Amniotic epithelial cell (primary cell): ENCODE measurements at regions not wholly inside any gene's neighbourhood (a gene's known extent, or its start where the extent isn't known, plus 50 kb on each side); places are given as distances from the start of the nearest gene placed in this dataset.

ENCODE experiments used
- DNase-seq: peaks from one replicate; pipeline ENCODE4 v3.0.0-alpha.2; 2010; ENCODE audit warnings: low read depth

DNA sequence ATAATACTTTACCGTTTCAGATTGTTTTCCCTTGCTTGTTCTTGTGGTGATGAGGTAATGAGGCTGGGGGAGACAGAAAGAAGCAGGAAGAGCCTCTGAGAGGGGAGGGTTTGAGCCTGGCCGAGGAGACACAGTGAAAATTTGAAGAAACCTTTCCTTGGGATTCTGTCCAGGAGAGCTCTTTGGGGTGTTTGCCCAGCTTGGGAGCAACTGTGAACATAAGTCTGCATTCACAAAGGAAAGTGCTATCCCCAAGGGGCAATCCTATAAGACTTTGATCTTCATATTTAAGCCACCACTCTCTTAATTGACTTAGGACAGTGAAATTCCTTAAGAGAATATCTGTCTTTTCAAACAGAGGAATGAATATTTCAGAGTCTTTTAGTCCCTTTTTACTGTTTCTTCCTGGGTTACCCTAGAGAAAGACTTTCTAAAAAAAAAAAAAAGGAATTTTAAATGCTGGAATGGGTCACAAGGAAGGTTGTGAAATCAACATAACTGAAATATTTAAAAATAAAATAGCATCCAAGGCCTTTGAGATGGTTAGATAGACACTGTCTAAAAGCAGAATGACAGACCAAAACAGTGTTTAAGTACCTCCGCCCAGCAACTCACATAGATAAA, 52.5 kb upstream of the STAM2 start:
- DNase-seq: peak; percentile 22

- DNase-seq: no peak
Observed at GRCh38 chr2:152231446-152231845, 55.9 kb upstream of the STAM2 start.

GRCh38 chr2:152234277-152234676, 58.7 kb upstream of the STAM2 start:
- no peak for DNase-seq

DNA sequence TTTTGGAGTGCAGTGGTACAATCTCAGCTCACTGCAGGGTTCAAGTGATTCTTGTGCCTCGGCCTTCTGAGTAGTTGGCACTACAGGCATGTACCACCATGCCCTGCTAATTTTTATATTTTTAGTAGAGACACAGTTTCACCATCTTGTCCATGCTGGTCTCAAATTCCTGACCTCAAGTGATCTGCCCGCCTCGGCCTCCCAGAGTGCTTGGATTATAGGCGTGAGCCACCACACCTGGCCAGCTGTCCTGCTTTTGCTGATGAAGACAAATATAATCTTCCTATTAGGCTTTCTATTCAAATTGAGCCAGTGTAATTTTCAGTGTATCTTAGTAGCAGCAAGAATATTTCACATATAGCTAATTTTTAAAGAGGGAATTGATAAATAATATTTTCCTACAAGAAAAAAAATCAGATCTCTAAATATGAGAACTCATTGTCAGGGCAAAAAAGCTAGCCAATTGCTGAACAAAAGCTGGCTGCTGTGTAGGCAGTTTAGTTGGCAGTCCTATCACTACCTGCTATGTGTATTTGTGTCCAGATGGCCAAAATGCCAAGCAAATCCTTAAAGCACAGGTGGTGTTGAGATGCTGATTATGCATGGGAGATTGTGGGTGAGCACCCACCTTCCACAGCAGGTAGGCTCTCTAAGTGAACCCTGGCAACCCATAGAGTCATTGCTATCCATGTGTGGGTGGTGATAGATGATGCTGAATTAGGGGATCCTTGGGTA, 60.8 kb upstream of the STAM2 start:
- no peak for DNase-seq

DNA sequence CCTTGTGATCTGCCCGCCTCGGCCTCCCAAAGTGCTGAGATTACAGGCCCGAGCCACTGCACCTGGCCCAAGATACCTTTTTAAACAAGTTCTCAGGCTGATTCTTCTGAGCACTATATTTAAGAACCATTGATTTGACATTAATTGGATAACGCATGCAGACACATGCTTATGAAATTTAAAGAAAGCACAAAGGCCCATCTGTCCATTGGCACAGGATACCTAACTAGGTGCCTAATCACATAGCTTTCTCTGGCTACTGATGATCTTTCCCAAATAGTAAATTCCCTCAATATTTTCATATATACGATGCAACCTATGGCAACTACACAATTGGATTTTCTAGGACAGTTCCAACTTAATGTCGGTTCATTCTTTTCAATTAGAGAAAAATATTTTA, 62.5 kb upstream of the STAM2 start:
- no peak for DNase-seq

- peak; percentile 57 for DNase-seq
Observed at GRCh38 chr2:152240559-152241231, 65.1 kb upstream of the STAM2 start.

GRCh38 chr2:152241948-152242729, 66.6 kb upstream of the STAM2 start:
- no peak for DNase-seq

GRCh38 chr2:152242787-152243472, 67.4 kb upstream of the STAM2 start:
- DNase-seq: no peak

DNA sequence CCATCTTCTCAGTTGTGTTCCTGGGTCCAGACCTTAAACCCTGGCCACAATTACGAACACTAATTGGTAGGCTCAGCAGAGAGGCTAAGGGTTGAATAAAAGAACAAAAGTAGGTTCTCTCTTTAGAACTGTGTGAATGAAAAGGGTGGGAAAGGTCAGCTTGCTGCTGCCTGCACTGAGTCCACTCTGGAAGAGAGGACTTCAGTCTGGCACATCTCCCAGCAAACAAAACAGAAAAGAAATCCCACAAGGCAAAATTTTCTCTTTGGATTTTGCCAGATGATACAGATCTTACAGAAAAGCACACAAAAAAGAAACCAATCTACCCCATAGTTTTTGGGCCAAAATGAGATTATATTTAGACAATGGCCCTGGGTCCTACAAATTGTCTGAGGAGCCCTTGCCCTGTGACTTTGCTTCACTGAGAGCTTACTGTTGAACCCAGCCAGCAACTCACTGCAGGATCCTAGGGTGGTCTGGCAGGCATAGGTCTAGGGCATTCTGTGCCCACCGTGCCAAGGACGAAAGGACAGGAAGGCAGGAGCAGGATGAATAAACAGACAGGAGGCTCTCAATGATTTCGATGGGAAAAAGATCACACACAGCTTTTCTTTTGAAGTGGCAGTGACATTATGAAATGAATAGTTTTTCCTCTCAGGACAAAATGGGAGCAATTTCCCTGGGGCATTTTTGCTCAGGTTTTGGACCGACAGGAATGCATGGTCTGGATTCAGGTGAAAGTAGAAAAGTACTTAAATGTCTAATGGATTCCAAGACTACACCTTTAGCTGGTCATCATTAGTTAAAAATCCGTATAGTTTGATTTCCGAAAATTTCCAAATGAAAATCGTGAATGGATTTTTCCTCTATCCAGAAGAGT, 68.4 kb upstream of the STAM2 start:
- no peak for DNase-seq

- no peak for DNase-seq
Observed at GRCh38 chr2:152245653-152246052, 70.1 kb upstream of the STAM2 start.

GRCh38 chr2:152246686-152247336, 71.2 kb upstream of the STAM2 start:
- no peak for DNase-seq

GRCh38 chr2:152247337-152247695, 71.8 kb upstream of the STAM2 start:
- no peak for DNase-seq

DNA sequence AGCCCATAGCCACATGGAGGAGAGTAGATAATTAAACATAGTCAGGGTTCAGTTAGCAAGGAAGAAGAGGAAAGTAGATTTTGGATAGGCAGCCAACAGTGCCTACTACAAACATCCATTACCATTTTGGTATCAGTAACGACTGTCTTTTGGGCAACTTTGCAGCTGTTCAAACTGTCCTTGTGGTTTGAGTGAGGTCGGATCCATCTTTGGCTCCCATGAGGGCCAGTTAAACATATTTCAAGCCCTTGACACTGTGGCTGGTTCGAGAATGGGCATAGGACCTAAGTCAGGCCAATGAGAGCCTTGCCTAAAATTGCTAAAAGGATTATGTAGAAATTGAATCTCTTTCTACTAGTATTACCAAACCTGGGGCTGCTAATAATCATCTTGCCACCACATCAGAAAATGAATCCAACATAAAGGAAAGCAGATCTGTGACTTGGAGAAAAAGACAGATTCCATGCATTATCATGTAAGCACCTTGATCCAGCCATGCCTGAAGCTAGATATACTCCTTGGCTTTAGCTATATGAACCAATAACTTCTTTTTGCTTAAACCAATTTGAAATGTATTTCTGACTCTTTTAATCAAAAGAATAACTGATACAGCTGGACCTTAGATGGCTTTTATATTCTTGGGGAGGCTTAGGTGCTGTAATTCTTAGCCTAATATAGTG, 75.0 kb upstream of the STAM2 start:
- no peak for DNase-seq

- DNase-seq: no peak
Observed at GRCh38 chr2:152251211-152251610, 75.6 kb upstream of the STAM2 start.

GRCh38 chr2:152251811-152252210, 76.2 kb upstream of the STAM2 start:
- no peak for DNase-seq

DNA sequence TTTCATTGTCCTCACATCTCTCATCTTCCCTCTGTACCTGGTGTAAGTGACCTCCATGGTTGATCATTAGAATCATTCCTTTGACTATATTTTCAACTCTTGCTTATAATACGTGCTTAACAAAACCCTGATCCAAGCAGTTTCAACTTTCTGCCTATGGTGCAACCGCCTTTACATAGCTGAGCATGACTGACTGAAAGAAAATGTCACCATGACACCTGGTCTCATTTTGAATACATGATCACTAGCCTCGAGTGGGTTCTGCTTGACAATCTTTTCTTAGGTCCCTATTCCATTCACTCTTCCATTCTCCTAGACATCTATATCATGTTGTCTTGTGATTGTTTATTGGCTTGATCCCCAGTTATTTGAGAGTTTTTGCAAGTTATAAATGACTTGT, 78.9 kb upstream of the STAM2 start:
- no peak for DNase-seq

DNA sequence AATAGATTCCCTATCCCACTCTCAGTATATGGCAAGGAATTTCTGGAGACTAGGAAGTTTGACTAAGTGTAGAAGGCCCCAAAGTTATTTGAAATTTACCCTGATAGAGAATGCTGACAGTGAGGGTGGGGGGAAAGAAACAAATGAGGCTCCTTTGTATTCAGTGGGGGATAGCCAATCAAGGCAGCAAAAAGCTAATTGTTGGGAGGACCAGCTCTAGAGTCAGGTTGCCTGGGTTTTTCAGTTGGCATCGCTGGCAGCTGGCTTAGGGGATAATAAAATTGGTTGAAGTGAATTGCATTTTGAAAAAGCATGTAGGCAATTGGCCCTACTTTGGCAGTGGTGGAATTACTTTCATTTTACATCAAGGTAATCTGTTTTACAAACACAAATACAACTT, 79.4 kb upstream of the STAM2 start:
- no peak for DNase-seq

DNA sequence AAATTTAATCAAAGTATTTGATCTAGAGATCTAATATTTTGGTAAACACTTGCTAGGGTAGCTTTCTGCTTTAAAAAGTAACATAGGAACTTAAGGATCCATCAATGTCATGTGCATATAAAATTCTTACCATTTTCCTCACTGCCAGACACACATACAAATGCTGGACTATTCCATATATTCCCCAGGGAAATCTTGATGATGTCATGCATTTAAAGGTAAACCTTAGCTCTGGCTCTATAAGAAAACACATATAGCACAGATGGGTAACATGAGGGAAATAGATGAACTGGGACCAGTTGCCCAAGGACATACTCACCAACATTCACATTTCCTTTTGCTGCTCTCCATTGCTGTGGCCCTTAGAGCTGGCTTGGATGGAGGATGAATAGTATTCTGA, 79.1 kb upstream of the FMNL2 start:
- no peak for DNase-seq

DNA sequence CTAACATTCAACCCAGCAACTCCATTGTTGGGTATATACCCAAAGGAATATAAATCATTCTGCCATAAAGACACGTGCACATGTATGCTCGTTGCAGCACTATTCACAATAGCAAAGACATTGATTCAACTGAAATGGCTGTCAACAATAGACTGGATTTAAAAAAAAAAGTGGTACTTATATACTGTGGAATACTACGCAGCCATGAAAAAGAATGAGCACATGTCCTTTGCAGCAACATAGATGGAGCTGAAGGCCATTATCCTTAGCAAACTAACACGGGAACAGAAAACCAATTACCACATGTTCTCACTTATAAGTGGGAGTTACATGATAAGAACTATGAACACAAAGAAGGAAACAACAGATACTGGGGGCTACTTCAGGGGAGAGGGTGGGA, 74.0 kb upstream of the FMNL2 start:
- DNase-seq: no peak

DNA sequence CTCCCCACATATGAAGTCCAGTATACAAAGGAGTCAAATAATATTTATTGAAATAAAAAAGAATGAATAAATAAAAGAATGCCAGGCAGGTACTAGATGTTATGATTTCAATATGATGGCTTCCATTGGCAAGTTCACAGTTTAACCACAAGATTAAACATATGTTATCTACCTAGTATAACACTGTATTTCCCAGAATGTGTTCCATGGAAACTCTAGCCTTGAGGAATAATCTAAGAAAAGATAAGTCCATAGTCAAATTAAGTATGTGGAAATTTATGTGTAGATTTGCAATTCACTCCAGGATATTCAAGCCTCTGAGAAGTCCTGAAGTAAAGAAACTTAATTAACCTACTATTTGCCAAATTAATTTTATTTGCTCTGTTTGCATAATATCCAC, 71.1 kb upstream of the FMNL2 start:
- no peak for DNase-seq
